Activated B cell treated with CpG ODN at 0.5 μM for 24 hours (primary cell): ENCODE measurements at regions not wholly inside any gene's neighbourhood (a gene's known extent, or its start where the extent isn't known, plus 50 kb on each side); places are given as distances from the start of the nearest gene placed in this dataset.

Source experiments
- ATAC-seq: fragments of 200-7000 bp; cut with Tn5 transposase; one replicate; pipeline ENCODE4 v1.10.0; 2021; ENCODE audit warnings: low read depth, mild to moderate bottlenecking, moderate library complexity
- CTCF ChIA-PET: fragments of 350-600 bp; sonication (Branson Sonifier 250); formaldehyde crosslinking; loops from one replicate; lab custom pipeline; 2021; ENCODE audit warnings: antibody characterized with exemption; lab: Charles Lee
- POLR2A ChIA-PET: fragments of 350-600 bp; sonication (Branson Sonifier 250); formaldehyde crosslinking; loops from one replicate; lab custom pipeline; 2021; ENCODE audit warnings: antibody characterized with exemption; lab: Charles Lee
- DNase-seq: peaks from one replicate; pipeline ENCODE4 v3.0.0; 2022
- H3K27ac Mint-ChIP-seq: one replicate; pipeline ENCODE4 v1.8.0; 2020; ENCODE audit warnings: mixed read lengths
- H3K27me3 Mint-ChIP-seq: one replicate; pipeline ENCODE4 v1.8.0; 2021; ENCODE audit warnings: mixed read lengths
- H3K36me3 Mint-ChIP-seq: one replicate; pipeline ENCODE4 v1.8.0; 2021; ENCODE audit warnings: low read depth, mixed read lengths
- H3K4me1 Mint-ChIP-seq: one replicate; pipeline ENCODE4 v1.8.0; 2021; ENCODE audit warnings: mixed read lengths
- H3K4me3 Mint-ChIP-seq: one replicate; pipeline ENCODE4 v1.8.0; 2020; ENCODE audit warnings: mild to moderate bottlenecking, mixed read lengths
- H3K9me3 Mint-ChIP-seq: one replicate; pipeline ENCODE4 v1.8.0; 2020; ENCODE audit warnings: mixed read lengths
- intact Hi-C: fragments of 100-400 bp; cut with micrococcal nuclease; formaldehyde crosslinking; loops from one replicate; pipeline ENCODE4 v1.15.1; 2024
- TF ChIP-seq, protein P1 (sequence below): fragments of 200-600 bp; IDR thresholded peaks from one replicate; pipeline ENCODE4 v1.8.0; 2022; ENCODE audit warnings: antibody characterized with exemption, mild to moderate bottlenecking

DNA sequence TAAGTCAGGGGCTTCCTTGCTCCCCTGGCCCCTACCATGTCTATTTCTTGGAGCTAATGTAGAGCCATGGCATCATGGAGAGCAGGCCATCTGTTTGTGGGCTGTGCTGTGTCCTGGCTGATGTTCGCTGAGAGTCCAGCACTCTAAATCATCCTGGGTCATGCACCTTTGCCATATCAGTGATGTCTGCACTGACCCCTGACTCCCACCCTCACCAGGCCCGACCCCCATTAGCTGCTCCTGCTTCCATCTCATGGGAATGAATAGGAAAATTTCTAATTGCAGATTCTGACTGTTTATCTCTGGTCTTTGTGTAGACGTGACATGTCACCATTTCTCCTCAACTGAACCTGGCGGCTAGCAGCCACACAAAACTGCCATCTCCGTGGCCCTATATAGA lies 236.9 kb downstream of the NSG2 start:
- ChIA-PET POLR2A (no interaction called here), CTCF (no interaction called here)
- Mint-ChIP-seq H3K27ac (no peak overlapping the region), H3K4me1 (no peaks in the 10 kb centered on the region), H3K27me3 (no peaks in the 10 kb centered on the region), H3K4me3 (no peak overlapping the region), H3K9me3 (no peaks in the 10 kb centered on the region), H3K36me3 (no peaks in the 10 kb centered on the region)
- intact Hi-C loops, result no loop called here
- DNase-seq (no peak), ATAC-seq (no peak)
- TF ChIP-seq, protein P1, sequence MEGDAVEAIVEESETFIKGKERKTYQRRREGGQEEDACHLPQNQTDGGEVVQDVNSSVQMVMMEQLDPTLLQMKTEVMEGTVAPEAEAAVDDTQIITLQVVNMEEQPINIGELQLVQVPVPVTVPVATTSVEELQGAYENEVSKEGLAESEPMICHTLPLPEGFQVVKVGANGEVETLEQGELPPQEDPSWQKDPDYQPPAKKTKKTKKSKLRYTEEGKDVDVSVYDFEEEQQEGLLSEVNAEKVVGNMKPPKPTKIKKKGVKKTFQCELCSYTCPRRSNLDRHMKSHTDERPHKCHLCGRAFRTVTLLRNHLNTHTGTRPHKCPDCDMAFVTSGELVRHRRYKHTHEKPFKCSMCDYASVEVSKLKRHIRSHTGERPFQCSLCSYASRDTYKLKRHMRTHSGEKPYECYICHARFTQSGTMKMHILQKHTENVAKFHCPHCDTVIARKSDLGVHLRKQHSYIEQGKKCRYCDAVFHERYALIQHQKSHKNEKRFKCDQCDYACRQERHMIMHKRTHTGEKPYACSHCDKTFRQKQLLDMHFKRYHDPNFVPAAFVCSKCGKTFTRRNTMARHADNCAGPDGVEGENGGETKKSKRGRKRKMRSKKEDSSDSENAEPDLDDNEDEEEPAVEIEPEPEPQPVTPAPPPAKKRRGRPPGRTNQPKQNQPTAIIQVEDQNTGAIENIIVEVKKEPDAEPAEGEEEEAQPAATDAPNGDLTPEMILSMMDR, result no peak

DNA sequence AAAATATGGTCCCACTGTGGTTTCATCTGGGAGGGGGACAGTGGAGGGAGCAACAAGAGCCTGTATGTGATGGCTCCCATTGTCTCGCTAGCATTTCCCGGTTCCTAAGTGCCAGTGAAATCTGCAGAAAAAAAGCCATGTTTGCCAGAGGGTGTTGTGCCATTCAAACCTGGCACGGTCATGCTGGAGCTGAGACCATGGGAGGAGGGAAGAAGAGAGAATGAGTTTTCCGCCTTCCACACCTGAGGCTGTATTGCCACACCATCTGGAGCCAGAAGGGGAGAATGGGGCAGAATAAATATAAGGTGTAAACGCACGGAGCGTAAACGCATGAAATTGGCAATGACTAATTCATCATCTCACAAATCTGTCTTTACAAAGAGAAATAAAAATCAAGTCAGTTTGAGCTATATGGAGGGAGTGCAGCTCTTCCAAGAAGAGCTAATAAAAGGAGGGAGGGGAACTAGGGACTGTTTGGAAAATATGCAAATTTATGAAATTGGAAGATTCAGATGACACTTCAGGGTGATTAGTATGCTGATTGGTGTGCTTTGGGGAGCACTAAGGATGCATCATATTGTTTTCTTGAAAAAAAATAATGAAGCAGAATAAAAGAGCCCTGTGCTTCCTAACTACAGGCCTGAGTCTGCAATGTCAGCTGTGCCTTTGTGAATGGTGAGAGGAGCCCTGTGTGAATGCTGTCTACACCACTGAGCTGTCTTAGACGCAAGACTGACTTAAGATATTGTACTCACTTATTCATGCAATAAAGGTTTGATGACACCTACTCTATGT lies 237.9 kb downstream of the NSG2 start:
- CTCF ChIA-PET, result no interaction called here
- intact Hi-C loops, result no loop called here
- ATAC-seq, result no peak

DNA sequence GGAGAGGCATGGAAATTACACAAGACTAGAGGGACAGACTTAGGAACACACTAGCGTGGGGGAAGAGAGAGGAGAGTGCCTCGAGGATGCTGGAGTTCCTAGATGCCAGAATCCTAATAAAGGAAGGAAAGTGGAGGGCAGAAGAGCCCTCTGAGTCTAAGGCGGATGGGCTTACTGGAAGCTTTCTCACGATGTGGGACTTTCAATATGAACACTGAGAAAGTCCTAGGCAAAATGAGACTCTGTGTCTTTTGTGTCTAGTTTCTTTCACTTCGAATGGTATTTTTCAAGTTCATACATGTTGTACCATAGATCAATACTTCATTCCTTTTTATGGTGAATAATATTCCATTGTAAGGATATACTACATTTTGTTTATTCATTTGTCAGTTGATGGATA lies 239.4 kb downstream of the NSG2 start:
- DNase-seq, result no peak
- POLR2A ChIA-PET, result no interaction called here
- TF ChIP-seq, protein P1, result no peak
- Mint-ChIP-seq H3K9me3 (no peaks in the 10 kb centered on the region), H3K27me3 (no peaks in the 10 kb centered on the region), H3K36me3 (no peaks in the 10 kb centered on the region), H3K4me1 (no peaks in the 10 kb centered on the region), H3K4me3 (no peak overlapping the region), H3K27ac (no peak overlapping the region)
- intact Hi-C loops, result no loop called here
- no peak for ATAC-seq
- CTCF ChIA-PET, result no interaction called here

More for the DNA sequence above, 237.9 kb downstream of the NSG2 start:
- Mint-ChIP-seq H3K4me3 (no peak overlapping the region), H3K9me3 (no peaks in the 10 kb centered on the region), H3K36me3 (no peaks in the 10 kb centered on the region), H3K4me1 (no peaks in the 10 kb centered on the region), H3K27ac (no peak overlapping the region), H3K27me3 (no peaks in the 10 kb centered on the region)
- TF ChIP-seq, protein P1, result no peak
- DNase-seq, result no peak
- POLR2A ChIA-PET, result no interaction called here

DNA sequence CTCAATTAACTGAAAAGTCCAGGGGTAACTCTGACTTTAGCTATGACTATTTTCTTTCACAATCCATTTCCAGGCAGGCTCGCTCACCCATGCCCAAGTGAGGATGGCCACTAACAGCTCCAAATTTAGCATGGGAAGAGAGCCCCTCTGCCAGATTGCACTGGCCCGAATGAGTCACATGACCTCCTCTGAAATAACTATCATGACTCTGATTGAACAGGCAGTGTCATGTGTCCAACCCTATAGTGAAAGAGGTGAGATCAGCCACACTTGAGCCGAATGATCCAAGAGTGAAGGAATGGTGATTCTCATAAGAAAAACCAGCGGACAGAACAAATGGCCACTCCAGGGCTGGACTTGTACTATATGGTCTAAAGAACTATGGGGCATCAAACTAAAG lies 242.3 kb downstream of the NSG2 start:
- ATAC-seq, result no peak
- no peak overlapping the region for H3K27ac Mint-ChIP-seq
- CTCF ChIA-PET, result no interaction called here
- intact Hi-C loops, result no loop called here
- no peak overlapping the region for H3K4me3 Mint-ChIP-seq
- TF ChIP-seq, protein P1, result no peak
- POLR2A ChIA-PET, result no interaction called here
- H3K27me3 Mint-ChIP-seq, result no peaks in the 10 kb centered on the region
- peaks cover 10% of the 10 kb centered on the region for H3K9me3 Mint-ChIP-seq
- DNase-seq, result no peak
- no peaks in the 10 kb centered on the region for H3K36me3 Mint-ChIP-seq
- no peaks in the 10 kb centered on the region for H3K4me1 Mint-ChIP-seq

DNA sequence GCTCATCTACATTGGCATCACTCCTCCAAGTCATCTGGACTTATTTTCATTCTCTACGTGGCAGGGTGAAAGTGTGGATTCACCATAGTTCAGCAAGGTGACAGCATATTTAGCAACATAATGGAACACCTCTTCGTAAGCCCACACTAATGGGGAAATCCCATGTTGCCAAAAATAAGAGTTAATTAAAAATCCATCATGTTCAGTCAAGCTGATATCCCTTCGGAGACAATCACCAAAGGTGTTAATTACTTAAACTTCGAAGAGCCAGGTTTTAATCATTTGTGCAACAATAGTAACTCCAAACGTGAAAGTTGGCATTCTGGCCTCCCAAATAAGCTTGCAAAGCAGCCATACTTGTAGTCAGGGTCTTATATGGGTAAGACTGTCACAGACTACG lies 242.9 kb downstream of the NSG2 start:
- no peaks in the 10 kb centered on the region for H3K4me1 Mint-ChIP-seq
- CTCF ChIA-PET, result no interaction called here
- H3K27ac Mint-ChIP-seq, result no peak overlapping the region
- ATAC-seq (no peak), DNase-seq (no peak)
- no peak overlapping the region for H3K4me3 Mint-ChIP-seq
- H3K9me3 Mint-ChIP-seq, result peaks cover 10% of the 10 kb centered on the region
- TF ChIP-seq, protein P1, result no peak
- no peaks in the 10 kb centered on the region for H3K27me3 Mint-ChIP-seq
- POLR2A ChIA-PET, result no interaction called here
- intact Hi-C loops, result no loop called here
- H3K36me3 Mint-ChIP-seq, result no peaks in the 10 kb centered on the region
